ENCODE measurements at regions not wholly inside any gene's neighbourhood (a gene's known extent, or its start where the extent isn't known, plus 50 kb on each side); places are given as distances from the start of the nearest gene placed in this dataset.

GRCh38 chr6:71681234-71681867 lies 205.0 kb upstream of the RIMS1 start:
- TF ChIP-seq CTCF (IDR thresholded peaks at IDR 0.05) = no peak
- no peak for TF ChIP-seq POLR2A (IDR thresholded peaks at IDR 0.05)

Data from thyroid gland (tissue), 4 donors.